Activated CD8-positive, alpha-beta memory T cell treated with anti-CD3 and anti-CD28 coated beads for 24 hours (primary cell): ENCODE measurements at regions not wholly inside any gene's neighbourhood (a gene's known extent, or its start where the extent isn't known, plus 50 kb on each side); places are given as distances from the start of the nearest gene placed in this dataset.
"Not testable (repeated sequence)": the region's sequence is repeated elsewhere in the genome, so short reads cannot be mapped to it uniquely, and the experiment has no call there.

Experiments used
- DNase-seq: peaks from one replicate; pipeline ENCODE4 v3.0.0-alpha.2; 2020

DNA sequence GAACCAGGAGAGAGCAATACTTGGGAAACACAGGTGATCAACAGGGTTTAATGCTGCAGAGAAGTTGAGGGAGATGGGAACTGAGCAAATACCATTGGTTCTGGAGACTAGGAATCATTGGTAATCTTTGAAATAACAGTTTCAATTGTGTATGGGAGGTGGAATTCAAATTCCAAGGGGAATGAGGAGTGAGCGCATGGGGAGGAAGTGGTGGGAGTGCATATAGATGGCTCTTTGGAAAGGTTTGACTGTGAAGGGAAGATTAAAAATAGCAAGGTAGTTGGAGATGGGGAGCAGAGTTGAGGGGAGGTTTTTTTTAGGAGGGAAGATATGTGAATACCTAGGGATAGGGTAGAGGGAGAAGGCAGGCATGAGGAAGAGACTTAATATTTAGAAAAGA lies 51.1 kb upstream of the ROPN1 start:
- no peak for DNase-seq

DNA sequence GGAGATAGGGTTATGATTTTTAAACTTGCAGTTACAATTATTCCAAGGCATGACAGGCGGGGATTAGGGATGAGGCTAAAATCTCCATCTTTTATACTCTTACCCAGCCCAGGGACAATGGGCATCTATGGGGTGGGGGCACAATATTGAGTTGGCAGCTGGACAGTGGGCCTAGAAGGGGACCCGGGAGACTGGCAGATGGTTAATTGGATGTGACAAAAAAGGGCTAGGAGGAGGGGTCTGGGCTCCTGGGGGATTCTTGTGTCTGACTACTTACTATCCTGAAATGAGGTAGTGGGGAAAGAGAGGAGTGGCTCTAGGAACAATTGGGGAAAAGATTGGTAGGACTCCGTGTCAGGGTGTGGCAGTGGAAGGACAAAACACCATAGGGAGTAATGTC lies 53.0 kb upstream of the ROPN1 start:
- no peak for DNase-seq

- DNase-seq, result no peak
Measured at GRCh38 chr3:124048967-124049798, 57.3 kb upstream of the ROPN1 start.

GRCh38 chr3:124051636-124052035 lies 59.7 kb upstream of the ROPN1 start:
- no peak for DNase-seq

GRCh38 chr3:124053871-124054270 lies 61.9 kb upstream of the ROPN1 start:
- no peak for DNase-seq

- no peak for DNase-seq
Measured at GRCh38 chr3:124056846-124057245, 64.9 kb upstream of the ROPN1 start.

- DNase-seq, result no peak
Measured at GRCh38 chr3:124057420-124057819, 65.5 kb upstream of the ROPN1 start.

- no peak for DNase-seq
Measured at GRCh38 chr3:124059580-124059979, 67.7 kb upstream of the ROPN1 start.

- DNase-seq, result no peak
Measured at GRCh38 chr3:124063197-124063909, 71.4 kb upstream of the ROPN1 start.

DNA sequence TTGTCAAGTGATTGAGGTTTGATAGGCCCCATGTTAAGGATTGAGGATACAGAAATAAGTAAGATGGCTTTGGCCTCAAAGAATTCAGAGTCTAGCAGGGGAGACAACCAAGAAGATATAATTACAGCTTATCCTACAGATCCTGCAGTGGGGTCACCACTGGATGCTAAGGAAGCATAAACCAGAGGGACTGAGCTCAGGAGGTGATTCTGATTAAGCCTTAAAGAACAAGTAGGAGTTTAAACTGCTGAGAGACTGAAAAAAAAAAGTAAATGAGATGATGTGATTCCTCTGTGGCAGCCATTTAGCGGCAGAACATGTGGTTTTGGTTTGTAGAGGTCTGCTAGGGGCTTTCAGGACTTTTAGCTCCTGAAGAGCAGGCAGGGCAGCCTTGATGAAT lies 72.1 kb upstream of the ROPN1 start:
- no peak for DNase-seq

DNA sequence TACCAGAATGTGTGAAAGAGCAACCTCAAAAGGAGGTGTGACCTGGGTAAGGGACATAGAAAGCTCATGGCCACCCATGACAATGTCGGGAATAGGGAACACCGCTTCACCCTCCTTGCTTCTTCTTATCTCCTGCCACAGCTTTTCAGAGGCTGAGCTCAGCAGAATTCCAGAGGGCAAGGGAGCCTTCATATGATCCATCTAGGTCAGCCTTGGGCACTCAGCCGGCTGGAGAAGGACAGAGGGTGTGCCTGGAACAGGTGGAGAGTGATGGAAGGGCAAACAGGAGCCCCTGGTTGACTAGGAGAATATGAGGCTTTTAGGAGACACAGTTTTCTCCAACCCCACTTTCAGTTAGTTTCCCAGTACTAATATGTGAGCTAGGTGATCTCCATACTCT lies 74.6 kb upstream of the ROPN1 start:
- DNase-seq, result not testable (repeated sequence)

- DNase-seq, result not testable (repeated sequence)
Measured at GRCh38 chr3:124069706-124070105, 77.8 kb upstream of the ROPN1 start.

DNA sequence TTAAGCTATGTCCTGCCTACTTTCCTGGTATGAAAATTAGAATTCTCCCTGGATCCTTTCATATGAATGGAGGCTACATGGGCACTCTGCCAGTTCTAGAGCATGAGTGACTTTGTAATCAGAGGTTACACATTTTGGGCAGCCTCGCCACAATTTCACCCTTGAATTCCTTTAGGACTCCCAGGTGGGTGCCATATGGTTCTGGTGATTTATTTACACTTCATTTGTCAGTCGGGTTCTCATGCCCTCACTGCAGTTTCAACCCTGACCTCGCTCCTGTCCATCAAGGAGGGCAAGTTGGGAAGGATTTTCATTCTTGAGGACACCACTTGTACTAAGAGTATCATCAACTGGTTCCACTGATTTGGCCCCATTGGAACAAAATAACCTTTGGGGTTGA lies 83.2 kb upstream of the ROPN1 start:
- DNase-seq, result not testable (repeated sequence)

GRCh38 chr3:124075753-124076152 lies 83.8 kb upstream of the ROPN1 start:
- DNase-seq, result no peak

DNA sequence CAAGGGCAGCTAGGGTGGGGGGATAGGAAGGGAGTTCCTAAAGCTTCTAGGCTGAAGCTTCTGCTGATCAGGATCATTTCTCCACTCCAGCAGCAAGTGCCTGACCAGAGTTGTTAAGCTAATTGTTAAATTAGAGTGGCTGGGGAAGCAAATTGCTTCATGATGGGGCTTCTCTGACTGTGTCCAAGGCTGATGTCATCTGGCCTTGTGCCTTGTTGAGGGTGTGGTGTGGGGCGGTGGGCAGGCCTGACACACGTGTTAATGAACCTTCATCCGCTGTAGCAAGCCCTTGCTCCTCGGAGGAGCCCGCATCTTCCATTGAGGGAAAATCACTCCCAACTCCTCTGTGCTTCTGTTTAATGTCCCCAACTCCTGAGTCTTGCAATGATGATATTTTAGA lies 84.3 kb upstream of the ROPN1 start:
- DNase-seq, result no peak

DNA sequence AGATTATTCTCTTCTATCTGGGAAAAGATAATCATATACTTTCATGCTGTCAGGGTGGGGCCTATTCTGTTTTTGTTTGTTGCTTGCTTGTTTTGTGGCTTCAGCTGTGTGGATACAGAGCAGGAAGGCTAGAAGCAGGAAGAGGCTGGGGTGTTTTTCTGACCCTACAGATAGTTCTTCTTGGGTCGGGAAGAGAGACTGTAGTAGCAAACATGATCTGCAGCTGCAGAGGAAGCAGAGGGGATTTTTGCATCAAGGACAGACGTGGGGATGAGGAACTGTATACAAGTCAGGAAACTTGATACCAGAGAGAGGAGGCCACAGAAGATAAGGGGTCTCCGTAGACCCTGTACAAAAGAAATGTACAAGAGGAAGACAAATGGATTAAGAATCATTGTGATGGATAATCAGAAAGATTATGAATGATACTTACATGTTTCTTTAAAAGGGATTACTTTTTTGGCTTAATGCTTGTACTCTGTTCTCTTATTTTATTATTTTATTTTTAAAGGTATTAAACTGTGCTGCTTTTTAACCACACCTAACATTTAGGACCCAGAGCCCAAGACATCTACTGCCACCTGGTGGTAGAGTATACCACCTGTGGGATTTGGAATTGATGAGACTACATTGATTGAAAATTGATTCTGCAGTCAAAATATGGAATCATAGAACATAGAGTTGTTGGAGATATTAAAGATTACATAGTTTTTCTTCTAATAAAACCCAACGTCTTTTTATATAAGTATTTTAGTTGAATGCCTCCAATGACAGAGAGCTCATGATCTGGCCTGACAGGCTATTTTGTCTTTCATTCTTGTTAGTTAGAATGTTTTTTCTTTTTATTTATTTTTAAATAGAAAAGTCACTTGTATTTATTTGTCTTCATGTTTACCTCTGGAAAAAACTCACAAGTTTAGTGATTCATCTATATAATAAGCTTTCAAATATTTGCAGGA lies 87.3 kb upstream of the ROPN1 start:
- no peak for DNase-seq

DNA sequence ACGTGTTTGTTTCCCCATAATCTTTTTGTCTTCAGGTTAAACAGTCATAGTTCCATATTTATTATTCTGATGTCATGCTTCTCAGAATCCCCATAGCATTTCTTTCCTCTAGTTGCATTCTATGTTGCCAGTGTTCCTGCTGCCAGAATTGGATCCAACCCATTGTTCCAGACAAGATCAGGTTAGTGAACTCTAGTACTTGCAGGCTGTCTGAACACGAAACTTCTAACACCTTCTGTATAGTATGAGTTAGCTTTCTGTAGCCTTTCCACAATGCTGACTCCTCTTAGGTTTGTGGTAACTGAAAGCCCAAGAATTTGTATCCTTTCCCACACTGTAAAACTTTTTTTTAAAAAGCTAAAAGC lies 88.0 kb upstream of the ROPN1 start:
- no peak for DNase-seq

DNA sequence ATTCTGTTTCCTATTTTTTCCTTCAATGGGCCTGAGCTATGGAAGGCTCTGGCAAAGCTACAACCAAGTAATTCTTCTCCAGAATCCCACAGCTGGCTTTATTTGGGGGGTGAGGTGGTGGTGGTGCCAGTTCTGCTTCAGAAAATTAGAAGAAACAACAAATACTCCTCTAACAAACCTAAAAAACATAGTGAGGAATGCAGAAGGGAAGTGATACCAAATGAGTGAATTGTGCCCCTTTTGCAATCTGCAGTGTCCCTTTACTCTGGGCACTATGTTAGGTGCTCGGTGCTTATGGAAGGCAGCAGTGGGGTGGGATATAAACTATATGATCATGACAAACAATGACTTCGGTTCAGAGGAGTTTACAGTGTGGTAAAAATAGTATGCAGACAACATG lies 90.4 kb upstream of the ROPN1 start:
- DNase-seq, result no peak

GRCh38 chr3:124084022-124084881 lies 92.3 kb upstream of the ROPN1 start:
- DNase-seq, result no peak

- DNase-seq, result no peak
Measured at GRCh38 chr3:124088801-124089200, 96.9 kb upstream of the ROPN1 start.

DNA sequence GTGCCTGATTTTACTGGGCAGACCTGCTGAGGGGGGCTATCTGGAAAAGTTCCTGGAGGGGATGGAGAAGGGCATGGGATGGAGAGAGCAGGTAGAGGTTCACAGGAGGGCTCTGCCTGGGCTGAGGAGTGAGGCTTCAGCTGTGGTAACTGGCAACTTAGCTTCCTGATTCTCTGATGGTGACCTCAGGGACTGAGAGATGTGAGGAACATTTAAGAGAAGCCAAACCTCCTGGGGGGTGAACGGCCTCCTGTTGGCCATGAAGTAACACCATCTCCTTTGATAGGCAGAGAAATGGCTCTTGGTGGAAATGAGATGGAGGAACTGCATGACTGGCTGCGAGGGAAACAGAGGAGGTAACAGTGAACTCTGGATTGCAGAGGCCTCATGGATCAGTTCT lies 97.3 kb upstream of the ROPN1 start:
- DNase-seq, result no peak

DNA sequence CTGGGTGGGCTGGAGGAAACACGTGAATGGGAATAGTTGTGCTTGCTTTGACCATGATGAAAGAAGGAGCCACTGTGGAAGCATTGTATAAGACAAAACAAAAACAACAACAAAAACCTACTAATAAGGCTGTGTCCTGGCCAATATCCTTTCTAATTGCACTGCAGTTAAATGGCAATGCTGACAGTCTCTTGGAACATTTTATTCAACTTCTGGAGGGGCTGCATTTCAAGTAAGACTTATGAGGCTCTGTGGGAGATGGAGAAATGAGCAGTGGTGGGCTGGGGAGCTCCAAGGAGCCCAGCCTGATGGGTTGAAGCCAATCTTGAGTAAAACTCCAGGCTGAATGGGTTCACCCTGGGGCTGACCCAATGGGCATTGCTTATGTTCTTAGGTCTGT lies 99.8 kb upstream of the ROPN1 start:
- no peak for DNase-seq
